Vagina (tissue), 2 donors: ENCODE measurements at regions not wholly inside any gene's neighbourhood (a gene's known extent, or its start where the extent isn't known, plus 50 kb on each side); places are given as distances from the start of the nearest gene placed in this dataset.

Experiments used
- DNase-seq, 2 donors: peaks; one replicate each; pipeline ENCODE4 v3.0.0-alpha.2; 2017; ENCODE audit errors: extremely low spot score in 2 of 2
- H3K27ac ChIP-seq: fragments of 200-600 bp; sonication (generic); one replicate; pipeline ENCODE4 v1.5.1; 2019
- H3K27me3 ChIP-seq: fragments of 200-600 bp; sonication (generic); one replicate; pipeline ENCODE4 v1.5.1; 2019
- H3K36me3 ChIP-seq, 2 donors: fragments of 200-600 bp; sonication (generic); one replicate each; pipeline ENCODE4 v1.5.1; 2017 to 2019
- H3K4me1 ChIP-seq: fragments of 200-600 bp; sonication (generic); one replicate; pipeline ENCODE4 v1.5.1; 2019
- H3K4me3 ChIP-seq, 2 donors: fragments of 200-600 bp; sonication (generic); 1 replicate in 1 of 2; 2 replicates in 1 of 2; pipeline ENCODE4 v1.5.1; 2016 to 2019
- H3K9me3 ChIP-seq: fragments of 200-600 bp; sonication (generic); one replicate; pipeline ENCODE4 v1.5.1; 2019
- CTCF ChIP-seq, 3 experiments: fragments of 450-650 bp in 2 of 3; fragments of 200-600 bp in 1 of 3; sonication (generic) in 1 of 3; IDR thresholded peaks; one replicate each; pipeline ENCODE4 v1.5.1; 2017 to 2019; ENCODE audit warnings: antibody characterized with exemption in 3 of 3, mild to moderate bottlenecking in 2 of 3, moderate library complexity in 2 of 3
- POLR2A ChIP-seq, 2 donors: fragments of 450-650 bp; IDR thresholded peaks; one replicate each; pipeline ENCODE4 v1.6.1; 2017; ENCODE audit warnings: antibody characterized with exemption in 2 of 2, mild to moderate bottlenecking in 2 of 2, moderate library complexity in 2 of 2
- POLR2AphosphoS5 ChIP-seq, 2 donors: sonication (generic); formaldehyde crosslinking; IDR thresholded peaks; one replicate each; pipeline ENCODE4 v1.9.0; 2017; ENCODE audit warnings: antibody characterized with exemption in 2 of 2, mild to moderate bottlenecking in 2 of 2, low read depth in 1 of 2; ENCODE audit not compliant: insufficient read depth in 1 of 2
- intact Hi-C: fragments of 100-400 bp; cut with DNase I; formaldehyde crosslinking; loops from one replicate; pipeline ENCODE4 v1.15.1; 2023

DNA sequence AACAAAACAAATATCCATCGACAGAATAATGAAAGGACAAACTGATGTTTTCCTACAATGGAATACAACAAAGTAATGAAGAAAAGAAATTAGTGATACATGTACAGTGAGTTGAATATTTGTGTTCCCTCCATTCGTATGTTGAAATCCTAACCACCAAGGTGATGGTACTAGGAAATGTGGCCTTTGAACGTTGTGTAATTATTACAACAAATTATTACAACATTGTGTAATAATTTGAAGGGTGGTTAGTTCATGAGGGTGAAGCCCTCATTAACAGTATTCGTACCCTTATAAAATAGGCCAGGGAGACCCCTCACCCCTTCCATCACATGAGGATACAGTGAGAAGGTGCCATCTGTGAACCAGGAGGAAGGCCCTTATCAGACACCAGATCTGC lies 339.4 kb downstream of the BMP2 start:
- no peak overlapping the region for H3K27ac ChIP-seq
- intact Hi-C loops: no loop called here
- no peak for DNase-seq
- H3K4me1 ChIP-seq: no peaks in the 10 kb centered on the region
- no peaks in the 10 kb centered on the region for H3K36me3 ChIP-seq
- no peaks in the 10 kb centered on the region for H3K9me3 ChIP-seq
- no peak for TF ChIP-seq POLR2AphosphoS5 (IDR thresholded peaks at IDR 0.05; ENCODE audit: insufficient read depth in 1 of 2, low read depth in 1 of 2)
- no peak for TF ChIP-seq CTCF (IDR thresholded peaks at IDR 0.05)
- TF ChIP-seq POLR2A (IDR thresholded peaks at IDR 0.05): no peak
- no peak overlapping the region for H3K4me3 ChIP-seq
- no peaks in the 10 kb centered on the region for H3K27me3 ChIP-seq

DNA sequence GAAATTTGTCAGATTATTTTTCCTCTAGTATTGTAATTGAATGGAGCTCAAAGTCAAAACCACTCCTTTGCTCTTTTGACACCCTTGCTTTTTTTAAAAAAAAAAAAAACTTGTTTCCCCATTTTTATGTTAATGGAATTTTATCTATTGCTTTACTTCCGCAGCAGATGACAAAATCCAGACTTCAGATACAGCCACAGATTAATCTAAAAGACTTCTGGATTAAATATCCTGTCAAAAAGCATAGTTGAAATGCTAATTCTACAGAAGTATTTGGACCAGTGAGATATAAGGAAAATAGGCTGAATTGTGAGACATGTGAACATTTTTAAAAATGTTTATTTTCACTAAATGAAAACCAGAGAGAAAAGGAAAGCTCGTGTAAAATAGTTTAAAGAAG lies 341.4 kb downstream of the BMP2 start:
- no peaks in the 10 kb centered on the region for H3K9me3 ChIP-seq
- no peak overlapping the region for H3K4me3 ChIP-seq
- H3K4me1 ChIP-seq: no peaks in the 10 kb centered on the region
- intact Hi-C loops: no loop called here
- no peaks in the 10 kb centered on the region for H3K36me3 ChIP-seq
- no peak for TF ChIP-seq POLR2A (IDR thresholded peaks at IDR 0.05)
- no peak for TF ChIP-seq POLR2AphosphoS5 (IDR thresholded peaks at IDR 0.05; ENCODE audit: insufficient read depth in 1 of 2, low read depth in 1 of 2)
- no peaks in the 10 kb centered on the region for H3K27me3 ChIP-seq
- no peak overlapping the region for H3K27ac ChIP-seq
- no peak for DNase-seq

- intact Hi-C loops: no loop called here
- TF ChIP-seq POLR2A (IDR thresholded peaks at IDR 0.05): no peak
- no peak for TF ChIP-seq POLR2AphosphoS5 (IDR thresholded peaks at IDR 0.05; ENCODE audit: insufficient read depth in 1 of 2, low read depth in 1 of 2)
- no peak for TF ChIP-seq CTCF (IDR thresholded peaks at IDR 0.05)
- Histone ChIP-seq H3K27me3 (no peaks in the 10 kb centered on the region), H3K36me3 (no peaks in the 10 kb centered on the region), H3K9me3 (no peaks in the 10 kb centered on the region), H3K27ac (no peak overlapping the region), H3K4me3 (no peak overlapping the region), H3K4me1 (no peaks in the 10 kb centered on the region)
- no peak for DNase-seq
Observed at GRCh38 chr20:7113577-7114466, 346.3 kb downstream of the BMP2 start.

- H3K9me3 ChIP-seq: no peaks in the 10 kb centered on the region
- H3K4me1 ChIP-seq: no peaks in the 10 kb centered on the region
- no peak overlapping the region for H3K27ac ChIP-seq
- DNase-seq: no peak
- no peak overlapping the region for H3K4me3 ChIP-seq
- intact Hi-C loops: no loop called here
- no peaks in the 10 kb centered on the region for H3K27me3 ChIP-seq
- TF ChIP-seq POLR2A (IDR thresholded peaks at IDR 0.05) (no peak), CTCF (IDR thresholded peaks at IDR 0.05) (no peak), POLR2AphosphoS5 (IDR thresholded peaks at IDR 0.05; ENCODE audit: insufficient read depth in 1 of 2, low read depth in 1 of 2) (no peak)
- no peaks in the 10 kb centered on the region for H3K36me3 ChIP-seq
Observed at GRCh38 chr20:7123457-7123856, 356.0 kb downstream of the BMP2 start.

- intact Hi-C loops: no loop called here
- TF ChIP-seq CTCF (IDR thresholded peaks at IDR 0.05) (no peak), POLR2AphosphoS5 (IDR thresholded peaks at IDR 0.05; ENCODE audit: insufficient read depth in 1 of 2, low read depth in 1 of 2) (no peak), POLR2A (IDR thresholded peaks at IDR 0.05) (no peak)
- no peak overlapping the region for H3K4me3 ChIP-seq
Observed at GRCh38 chr20:7124120-7124519, 356.6 kb downstream of the BMP2 start.

More at GRCh38 chr20:7124120-7124519, 356.6 kb downstream of the BMP2 start:
- no peaks in the 10 kb centered on the region for H3K9me3 ChIP-seq
- no peaks in the 10 kb centered on the region for H3K27me3 ChIP-seq
- no peak overlapping the region for H3K27ac ChIP-seq
- no peaks in the 10 kb centered on the region for H3K4me1 ChIP-seq
- H3K36me3 ChIP-seq: no peaks in the 10 kb centered on the region
- DNase-seq: no peak
